ENCODE measurements at regions not wholly inside any gene's neighbourhood (a gene's known extent, or its start where the extent isn't known, plus 50 kb on each side); places are given as distances from the start of the nearest gene placed in this dataset.

GRCh38 chr3:81439108-81439507 lies 322.3 kb downstream of the GBE1 start:
- in situ Hi-C loops (cut with MboI; ENCODE audit: low sequenced_read_pairs): no loop called here

- in situ Hi-C loops (cut with MboI; ENCODE audit: low sequenced_read_pairs): no loop called here
These were observed 323.8 kb downstream of the GBE1 start for GRCh38 chr3:81437683-81438082.

GRCh38 chr3:81436182-81436581 lies 325.3 kb downstream of the GBE1 start:
- in situ Hi-C loops (cut with MboI; ENCODE audit: low sequenced_read_pairs): no loop called here

GRCh38 chr3:81435050-81435449 lies 326.4 kb downstream of the GBE1 start:
- in situ Hi-C loops (cut with MboI; ENCODE audit: low sequenced_read_pairs): no loop called here

- in situ Hi-C loops (cut with MboI; ENCODE audit: low sequenced_read_pairs): no loop called here
These were observed 327.3 kb downstream of the GBE1 start for GRCh38 chr3:81434161-81434560.

- in situ Hi-C loops (cut with MboI; ENCODE audit: low sequenced_read_pairs): no loop called here
These were observed 327.8 kb downstream of the GBE1 start for GRCh38 chr3:81433675-81434074.

GRCh38 chr3:81432456-81432855 lies 329.0 kb downstream of the GBE1 start:
- in situ Hi-C loops (cut with MboI; ENCODE audit: low sequenced_read_pairs): no loop called here

- in situ Hi-C loops (cut with MboI; ENCODE audit: low sequenced_read_pairs): no loop called here
These were observed 334.4 kb downstream of the GBE1 start for GRCh38 chr3:81426826-81427577.

- in situ Hi-C loops (cut with MboI; ENCODE audit: low sequenced_read_pairs): no loop called here
These were observed 336.1 kb downstream of the GBE1 start for GRCh38 chr3:81425198-81425868.

- in situ Hi-C loops (cut with MboI; ENCODE audit: low sequenced_read_pairs): no loop called here
These were observed 342.2 kb downstream of the GBE1 start for GRCh38 chr3:81419228-81419627.

GRCh38 chr3:81416812-81417211 lies 344.6 kb downstream of the GBE1 start:
- in situ Hi-C loops (cut with MboI; ENCODE audit: low sequenced_read_pairs): no loop called here

GRCh38 chr3:81406318-81406717 lies 355.1 kb downstream of the GBE1 start:
- in situ Hi-C loops (cut with MboI; ENCODE audit: low sequenced_read_pairs): no loop called here

GRCh38 chr3:81395739-81396513 lies 365.5 kb downstream of the GBE1 start:
- in situ Hi-C loops (cut with MboI; ENCODE audit: low sequenced_read_pairs): no loop called here

- in situ Hi-C loops (cut with MboI; ENCODE audit: low sequenced_read_pairs): no loop called here
These were observed 366.6 kb downstream of the GBE1 start for GRCh38 chr3:81394651-81395524.

- in situ Hi-C loops (cut with MboI; ENCODE audit: low sequenced_read_pairs): no loop called here
These were observed 368.2 kb downstream of the GBE1 start for GRCh38 chr3:81393251-81393650.

GRCh38 chr3:81390796-81391195 lies 370.6 kb downstream of the GBE1 start:
- in situ Hi-C loops (cut with MboI; ENCODE audit: low sequenced_read_pairs): no loop called here

- in situ Hi-C loops (cut with MboI; ENCODE audit: low sequenced_read_pairs): no loop called here
These were observed 373.3 kb downstream of the GBE1 start for GRCh38 chr3:81388191-81388590.

- in situ Hi-C loops (cut with MboI; ENCODE audit: low sequenced_read_pairs): no loop called here
These were observed 379.0 kb downstream of the GBE1 start for GRCh38 chr3:81382470-81382869.

- in situ Hi-C loops (cut with MboI; ENCODE audit: low sequenced_read_pairs): no loop called here
These were observed 381.2 kb downstream of the GBE1 start for GRCh38 chr3:81380234-81380633.

- in situ Hi-C loops (cut with MboI; ENCODE audit: low sequenced_read_pairs): no loop called here
These were observed 382.7 kb downstream of the GBE1 start for GRCh38 chr3:81378552-81379293.
